HUES6 (cell line): ENCODE measurements at regions not wholly inside any gene's neighbourhood (a gene's known extent, or its start where the extent isn't known, plus 50 kb on each side); places are given as distances from the start of the nearest gene placed in this dataset.

ENCODE experiments used
- H3K27ac ChIP-seq: 2 replicates; pipeline ENCODE4 v1.7.0; 2013; ENCODE audit warnings: low read depth, mild to moderate bottlenecking, low read length, inconsistent platforms
- H3K27me3 ChIP-seq: 2 replicates; pipeline ENCODE4 v1.6.1; 2013; ENCODE audit warnings: low read length; ENCODE audit not compliant: control insufficient read depth, insufficient read depth
- H3K36me3 ChIP-seq: 2 replicates; pipeline ENCODE4 v1.6.1; 2013; ENCODE audit warnings: low read length; ENCODE audit not compliant: control insufficient read depth, insufficient read depth
- H3K4me1 ChIP-seq: 2 replicates; pipeline ENCODE4 v1.6.1; 2013; ENCODE audit warnings: low read length; ENCODE audit not compliant: control insufficient read depth, insufficient read depth
- H3K4me3 ChIP-seq: 2 replicates; pipeline ENCODE4 v1.5.1; 2013; ENCODE audit warnings: low read depth, low read length
- H3K9ac ChIP-seq: one replicate; pipeline ENCODE4 v1.6.1; 2013; ENCODE audit warnings: mild to moderate bottlenecking, low read length
- H3K9me3 ChIP-seq: 2 replicates; pipeline ENCODE4 v1.6.1; 2013; ENCODE audit warnings: low read depth, low read length; ENCODE audit not compliant: control insufficient read depth, insufficient read depth

DNA sequence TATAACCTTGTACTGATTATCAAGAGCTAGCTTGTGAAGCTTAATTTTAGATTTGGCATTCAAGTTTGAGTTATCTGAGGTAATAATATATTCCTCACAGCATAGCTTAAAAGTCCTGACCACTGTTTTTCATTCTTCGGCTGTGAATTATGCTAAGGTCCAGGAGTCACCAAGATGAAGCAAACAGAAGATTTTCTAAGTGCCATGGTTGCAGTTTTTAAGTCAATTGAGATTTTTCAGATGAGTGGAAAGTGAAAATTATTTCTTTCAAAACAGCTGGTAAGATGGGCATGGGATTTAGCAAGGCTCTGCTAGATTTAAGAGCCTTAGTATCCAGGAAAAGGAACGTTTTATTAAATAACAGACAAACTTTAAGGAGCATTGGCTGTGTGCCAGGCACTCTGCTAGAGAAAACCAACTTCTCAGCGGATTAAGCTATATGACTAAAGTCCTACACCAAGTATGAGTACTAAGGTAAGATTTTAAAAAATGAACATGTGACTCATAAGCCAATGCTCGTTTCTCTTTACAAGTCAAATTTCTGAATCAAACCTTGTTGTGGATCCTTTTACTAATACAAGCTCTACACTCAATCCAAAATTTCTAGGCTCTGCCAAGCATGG is 149.9 kb upstream of the IL15 start:
- H3K4me3 ChIP-seq = no peak overlapping the region
- no peak overlapping the region for H3K9ac ChIP-seq
- H3K4me1 ChIP-seq = no peaks in the 10 kb centered on the region
- peaks cover 4% of the 10 kb centered on the region; the same call in 1 of the 2 replicates for H3K9me3 ChIP-seq
- H3K27ac ChIP-seq = no peak overlapping the region
- H3K36me3 ChIP-seq = no peaks in the 10 kb centered on the region
- no peaks in the 10 kb centered on the region for H3K27me3 ChIP-seq

DNA sequence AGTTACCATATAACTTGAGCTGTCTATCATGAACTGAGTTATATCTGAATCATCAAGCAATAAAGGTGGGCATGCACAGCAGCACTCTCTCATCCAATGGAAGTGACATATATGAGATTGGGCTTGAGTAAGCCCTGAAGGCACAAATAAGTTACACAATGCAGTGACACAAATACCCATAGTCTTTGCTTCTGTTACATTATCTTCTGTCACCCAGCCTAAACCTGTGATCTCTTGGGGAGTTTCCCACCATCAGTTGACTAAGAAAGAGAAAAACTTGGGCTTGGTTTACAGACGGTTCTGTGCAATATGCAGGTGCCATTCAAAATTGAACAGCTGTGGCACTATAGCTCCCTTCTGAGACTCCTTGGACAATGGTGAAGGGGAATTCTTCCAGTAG is 138.8 kb upstream of the IL15 start:
- Histone ChIP-seq H3K4me1 (no peaks in the 10 kb centered on the region), H3K9ac (no peak overlapping the region), H3K36me3 (no peaks in the 10 kb centered on the region), H3K4me3 (no peak overlapping the region), H3K27me3 (no peaks in the 10 kb centered on the region), H3K27ac (no peak overlapping the region), H3K9me3 (no peaks in the 10 kb centered on the region)

DNA sequence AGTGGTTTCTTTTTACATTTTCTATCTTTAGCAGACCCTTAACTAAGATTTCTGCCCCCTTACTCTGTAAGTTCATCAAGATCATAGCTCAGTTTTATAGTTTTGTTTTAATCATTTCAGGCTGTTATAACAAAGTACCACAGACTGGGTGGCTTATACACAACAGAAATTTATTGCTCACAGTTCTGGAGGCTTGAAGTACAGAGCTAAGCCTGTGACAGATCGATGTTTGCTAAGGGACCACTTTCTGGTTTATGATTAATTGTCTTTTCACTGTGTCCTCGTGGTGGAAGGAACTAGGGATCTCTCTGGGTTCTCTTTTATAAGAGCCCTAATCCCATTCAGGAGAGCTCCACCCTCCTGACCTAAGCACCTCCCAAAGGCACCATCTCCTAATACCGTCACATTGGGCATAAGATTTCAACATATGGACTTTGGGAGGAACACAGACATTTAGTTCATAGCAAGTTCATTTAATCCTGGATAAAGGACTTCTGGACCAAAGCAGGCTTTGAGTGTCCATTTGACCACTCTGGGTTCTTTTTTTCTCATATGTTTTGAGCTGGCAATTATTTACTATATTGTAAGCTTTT is 137.0 kb upstream of the IL15 start:
- no peak overlapping the region for H3K27ac ChIP-seq
- H3K9me3 ChIP-seq = no peaks in the 10 kb centered on the region
- H3K27me3 ChIP-seq = no peaks in the 10 kb centered on the region
- H3K4me1 ChIP-seq = no peaks in the 10 kb centered on the region
- no peak overlapping the region for H3K9ac ChIP-seq
- H3K4me3 ChIP-seq = no peak overlapping the region
- no peaks in the 10 kb centered on the region for H3K36me3 ChIP-seq

DNA sequence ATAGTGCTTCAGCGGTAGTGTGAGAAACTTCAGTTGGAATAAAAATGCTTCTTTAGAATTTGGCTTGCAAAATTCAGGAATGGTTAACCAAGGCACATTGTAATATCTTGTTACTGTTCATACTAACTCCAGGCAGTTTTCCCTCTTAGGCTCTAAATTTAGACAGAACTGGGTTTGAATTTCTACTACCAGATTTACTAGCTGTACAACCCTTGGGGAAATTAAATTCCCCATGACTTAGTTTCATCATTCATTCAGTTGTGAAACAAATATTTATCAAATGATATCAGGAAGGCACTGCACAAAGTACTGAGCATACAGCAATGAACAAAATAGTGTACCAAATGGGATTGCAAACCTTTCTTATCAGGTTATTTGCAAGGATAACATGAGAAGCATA is 135.0 kb upstream of the IL15 start:
- no peak overlapping the region for H3K9ac ChIP-seq
- no peaks in the 10 kb centered on the region for H3K36me3 ChIP-seq
- H3K4me1 ChIP-seq = no peaks in the 10 kb centered on the region
- H3K9me3 ChIP-seq = no peaks in the 10 kb centered on the region
- H3K27ac ChIP-seq = no peak overlapping the region
- no peak overlapping the region for H3K4me3 ChIP-seq
- no peaks in the 10 kb centered on the region for H3K27me3 ChIP-seq

DNA sequence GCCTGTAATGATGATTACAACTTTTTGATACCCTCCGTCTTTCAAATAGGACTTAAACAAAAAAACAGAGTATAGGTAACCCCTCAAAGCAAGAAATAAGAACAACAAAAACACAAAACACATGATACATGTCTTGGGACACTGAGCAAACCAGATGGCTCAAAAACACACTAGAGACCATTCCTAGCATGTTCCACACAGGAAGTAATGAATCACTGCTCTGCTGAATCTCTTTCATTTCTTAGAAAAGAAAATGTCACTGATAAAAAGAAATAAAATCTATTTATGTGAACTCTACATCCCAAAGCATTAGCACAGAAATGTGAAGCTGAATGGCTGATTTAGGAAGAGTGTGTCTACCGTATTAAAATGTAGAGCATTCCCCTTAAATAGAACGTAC is 134.5 kb upstream of the IL15 start:
- Histone ChIP-seq H3K27me3 (no peaks in the 10 kb centered on the region), H3K9me3 (no peaks in the 10 kb centered on the region), H3K36me3 (no peaks in the 10 kb centered on the region), H3K27ac (no peak overlapping the region), H3K4me1 (no peaks in the 10 kb centered on the region), H3K9ac (no peak overlapping the region), H3K4me3 (no peak overlapping the region)

DNA sequence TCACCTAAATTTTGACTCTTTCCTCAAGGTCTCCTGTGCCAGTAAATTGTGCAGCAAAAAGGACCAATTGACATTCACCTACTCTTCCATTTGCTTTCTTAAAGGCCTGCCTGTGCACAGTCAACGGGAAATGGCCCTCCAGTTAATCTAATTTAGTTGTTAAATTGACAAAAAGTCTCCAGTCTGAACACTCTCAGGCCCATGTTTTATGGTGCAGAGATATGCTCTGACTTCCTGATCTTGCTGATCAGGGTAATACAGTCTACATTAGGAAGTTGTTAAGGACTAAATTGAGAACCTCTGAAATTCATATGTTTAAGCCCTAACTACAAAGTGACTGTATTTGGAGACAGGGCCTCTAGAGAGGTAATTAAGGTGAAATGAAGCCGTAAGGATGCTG is 133.6 kb upstream of the IL15 start:
- H3K27ac ChIP-seq = no peak overlapping the region
- H3K4me1 ChIP-seq = no peaks in the 10 kb centered on the region

DNA sequence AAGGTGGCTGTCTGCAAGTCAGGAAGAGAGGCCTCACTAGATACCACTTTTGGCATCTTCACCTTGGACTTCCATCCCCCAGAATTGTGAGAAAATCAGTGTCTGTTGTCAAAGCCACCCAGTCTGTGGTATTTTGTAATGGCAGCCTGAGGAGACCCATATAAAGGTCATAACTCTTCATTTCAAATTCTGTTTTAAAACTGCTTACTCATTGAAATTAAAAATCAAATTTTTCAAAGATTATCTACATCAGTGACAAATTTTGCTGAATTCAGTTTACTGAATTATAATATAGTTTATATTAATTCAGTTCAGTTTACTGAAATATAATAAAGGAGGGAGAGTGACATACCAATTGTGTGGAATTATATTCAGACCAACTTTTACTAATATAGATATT is 133.1 kb upstream of the IL15 start:
- H3K36me3 ChIP-seq = no peaks in the 10 kb centered on the region
- H3K4me3 ChIP-seq = no peak overlapping the region
- H3K27ac ChIP-seq = no peak overlapping the region
- H3K9ac ChIP-seq = no peak overlapping the region
- H3K4me1 ChIP-seq = no peaks in the 10 kb centered on the region
- H3K27me3 ChIP-seq = no peaks in the 10 kb centered on the region
- no peaks in the 10 kb centered on the region for H3K9me3 ChIP-seq

More for the DNA sequence above, 133.6 kb upstream of the IL15 start:
- Histone ChIP-seq H3K9ac (no peak overlapping the region), H3K4me3 (no peak overlapping the region), H3K27me3 (no peaks in the 10 kb centered on the region), H3K9me3 (no peaks in the 10 kb centered on the region), H3K36me3 (no peaks in the 10 kb centered on the region)

DNA sequence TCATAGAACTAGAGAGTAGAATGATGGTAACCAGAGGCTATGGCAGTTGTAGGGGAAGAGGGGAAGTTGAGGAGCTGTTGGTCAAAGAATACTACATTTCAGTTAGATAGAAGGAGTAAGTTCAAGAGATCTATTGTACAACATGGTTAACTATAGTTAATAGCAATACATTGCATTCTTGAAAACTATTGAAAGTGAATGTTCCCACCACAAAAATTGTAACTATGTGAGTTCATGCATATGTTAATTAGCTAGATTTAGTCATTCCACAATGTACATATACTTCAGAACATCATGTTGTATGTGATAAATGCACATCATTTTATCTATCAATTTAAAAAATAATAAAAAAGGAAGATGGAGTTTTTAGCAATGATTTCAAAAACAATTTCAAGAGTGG is 125.3 kb upstream of the IL15 start:
- no peak overlapping the region for H3K9ac ChIP-seq
- H3K27ac ChIP-seq = no peak overlapping the region
- H3K27me3 ChIP-seq = no peaks in the 10 kb centered on the region
- H3K9me3 ChIP-seq = peaks cover 14% of the 10 kb centered on the region
- H3K4me3 ChIP-seq = no peak overlapping the region
- no peaks in the 10 kb centered on the region for H3K36me3 ChIP-seq
- H3K4me1 ChIP-seq = no peaks in the 10 kb centered on the region

DNA sequence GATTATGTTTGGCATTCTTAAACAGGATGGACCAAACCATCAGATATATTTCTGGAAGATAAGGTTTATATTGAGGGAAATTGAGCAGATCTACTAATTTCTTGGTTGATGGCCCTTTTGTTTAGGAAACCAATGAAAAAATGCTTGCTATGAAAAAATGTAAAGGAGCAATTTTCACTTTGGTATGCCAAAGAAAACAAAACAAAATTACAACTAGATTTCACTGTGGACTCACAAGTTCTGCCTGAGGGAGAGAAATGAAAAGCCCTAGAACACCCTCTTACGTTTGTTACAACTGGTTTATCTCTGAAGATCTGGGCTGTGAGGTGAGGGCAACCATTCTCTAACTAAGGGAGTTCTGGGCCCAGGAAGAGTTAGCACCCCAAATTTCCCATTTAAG is 122.5 kb upstream of the IL15 start:
- no peaks in the 10 kb centered on the region for H3K36me3 ChIP-seq
- H3K4me1 ChIP-seq = no peaks in the 10 kb centered on the region
- peaks cover 14% of the 10 kb centered on the region for H3K9me3 ChIP-seq
- H3K27ac ChIP-seq = no peak overlapping the region
- no peak overlapping the region for H3K9ac ChIP-seq
- no peak overlapping the region for H3K4me3 ChIP-seq
- no peaks in the 10 kb centered on the region for H3K27me3 ChIP-seq

DNA sequence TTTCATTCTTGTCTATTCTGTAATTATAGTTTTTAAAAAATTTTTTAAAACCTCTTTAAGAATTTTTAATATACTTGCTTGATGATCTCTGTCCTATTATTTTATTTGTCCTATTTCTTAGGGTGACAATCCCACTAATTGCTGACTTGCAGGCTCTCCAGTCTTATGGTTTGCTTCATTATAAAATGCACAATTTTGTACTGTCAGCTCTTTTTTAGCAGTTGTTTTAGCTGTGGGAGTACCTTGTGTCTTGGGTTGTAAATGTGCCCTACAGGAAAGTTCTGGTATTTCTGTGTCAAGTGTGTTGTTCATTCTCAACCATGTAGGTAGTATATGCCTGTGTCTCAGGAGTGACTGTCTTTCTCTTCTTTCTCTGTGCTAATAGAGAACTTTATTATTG is 118.2 kb upstream of the IL15 start:
- Histone ChIP-seq H3K9ac (no peak overlapping the region), H3K9me3 (no peaks in the 10 kb centered on the region), H3K4me1 (no peaks in the 10 kb centered on the region), H3K36me3 (no peaks in the 10 kb centered on the region), H3K27ac (no peak overlapping the region), H3K27me3 (no peaks in the 10 kb centered on the region), H3K4me3 (no peak overlapping the region)

DNA sequence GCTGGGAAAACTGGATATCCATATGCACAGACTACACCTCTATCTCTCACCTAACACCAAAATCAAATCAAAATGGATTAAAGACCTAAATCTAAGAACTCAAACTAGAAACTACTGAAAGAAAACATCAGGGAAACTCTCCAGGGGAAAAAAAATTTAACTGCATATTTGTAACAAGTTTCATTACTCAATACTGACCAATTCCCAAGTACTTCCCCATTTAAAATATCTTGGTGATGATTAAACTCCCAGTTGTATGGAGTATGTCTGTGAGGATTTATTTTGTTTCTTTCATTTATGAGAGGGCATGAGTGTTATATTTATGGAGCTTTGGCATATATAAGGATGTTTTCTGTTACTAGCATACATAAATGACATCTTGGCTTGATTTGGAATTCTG is 112.3 kb upstream of the IL15 start:
- Histone ChIP-seq H3K9me3 (0 out of 2 replicates have a peak, but pooled peaks cover 3% of the 10 kb centered on the region), H3K27me3 (no peaks in the 10 kb centered on the region), H3K9ac (no peak overlapping the region), H3K36me3 (no peaks in the 10 kb centered on the region), H3K4me3 (no peak overlapping the region), H3K27ac (no peak overlapping the region), H3K4me1 (no peaks in the 10 kb centered on the region)
